ENCODE measurements at regions not wholly inside any gene's neighbourhood (a gene's known extent, or its start where the extent isn't known, plus 50 kb on each side); places are given as distances from the start of the nearest gene placed in this dataset.

DNA sequence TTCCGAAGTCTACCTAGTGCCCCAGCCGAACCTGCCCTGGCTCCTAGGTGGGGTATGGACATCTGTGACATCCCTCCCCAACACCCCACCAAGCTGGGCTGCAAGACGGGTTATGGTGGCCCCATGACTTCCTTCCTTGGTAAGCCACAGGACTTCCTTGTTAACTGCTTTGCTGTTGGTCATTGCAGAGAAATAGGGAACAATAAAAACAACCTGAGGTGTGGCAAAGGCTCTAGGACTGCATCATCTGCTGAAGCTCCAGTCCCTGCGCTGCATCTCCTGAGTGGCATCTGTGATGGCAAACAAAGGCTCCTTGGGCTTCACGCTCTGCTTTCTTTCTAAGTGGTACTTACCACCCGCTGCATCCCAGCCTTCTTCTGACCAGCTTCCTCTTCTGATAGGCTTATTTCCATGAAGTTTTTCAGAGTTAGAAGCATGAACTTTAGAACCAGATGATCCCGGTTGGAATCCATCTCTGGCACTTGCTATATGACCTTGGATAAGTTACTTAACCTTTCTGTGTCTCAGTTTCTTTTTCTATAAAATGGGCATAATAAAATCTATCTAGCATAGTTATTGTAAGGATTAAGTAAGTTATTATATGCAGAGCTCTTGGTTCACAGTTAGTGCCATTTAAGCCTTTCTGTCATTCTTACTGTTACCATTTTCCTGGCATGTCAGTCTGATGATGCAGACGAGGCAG, 216.8 kb downstream of the RPS24 start:
- no peak for DNase-seq

DNA sequence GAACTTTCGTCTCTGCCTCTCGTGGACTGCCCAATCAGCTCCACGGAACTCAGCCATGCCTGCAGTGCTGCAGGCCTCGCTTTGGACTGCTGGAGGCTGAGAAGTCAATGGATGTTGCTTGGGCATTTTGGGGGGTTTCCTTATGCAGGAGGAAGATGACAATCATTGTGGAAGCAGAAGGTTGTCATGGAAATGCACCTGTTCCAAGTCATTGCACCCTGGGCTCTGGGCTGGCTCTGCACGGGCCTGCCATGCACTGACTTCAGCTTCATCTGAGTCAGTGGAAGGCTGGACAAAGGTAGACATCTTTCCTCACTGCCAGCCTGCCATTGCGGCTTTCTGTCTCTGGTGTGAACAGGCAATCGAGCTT, 217.3 kb downstream of the RPS24 start:
- DNase-seq = no peak

DNA sequence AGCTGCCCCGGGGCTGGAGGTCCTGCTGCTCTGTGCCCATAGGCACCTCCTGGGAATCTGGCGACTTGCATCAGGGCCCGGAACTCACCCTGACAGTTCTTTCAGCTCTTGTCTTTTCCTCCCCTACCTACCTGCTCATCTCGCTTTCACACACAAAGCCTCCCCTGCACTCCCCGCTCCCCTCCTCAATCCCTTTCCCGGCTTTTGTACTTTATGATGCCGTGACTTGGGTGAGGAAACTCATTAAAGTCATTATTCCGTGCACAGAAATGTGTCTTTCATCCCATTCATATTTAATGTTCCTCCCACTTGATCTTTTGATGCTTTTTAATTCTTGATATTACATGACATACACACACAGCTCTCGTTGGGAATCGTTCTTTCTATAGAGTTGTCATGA, 218.6 kb downstream of the RPS24 start:
- DNase-seq = no peak

DNA sequence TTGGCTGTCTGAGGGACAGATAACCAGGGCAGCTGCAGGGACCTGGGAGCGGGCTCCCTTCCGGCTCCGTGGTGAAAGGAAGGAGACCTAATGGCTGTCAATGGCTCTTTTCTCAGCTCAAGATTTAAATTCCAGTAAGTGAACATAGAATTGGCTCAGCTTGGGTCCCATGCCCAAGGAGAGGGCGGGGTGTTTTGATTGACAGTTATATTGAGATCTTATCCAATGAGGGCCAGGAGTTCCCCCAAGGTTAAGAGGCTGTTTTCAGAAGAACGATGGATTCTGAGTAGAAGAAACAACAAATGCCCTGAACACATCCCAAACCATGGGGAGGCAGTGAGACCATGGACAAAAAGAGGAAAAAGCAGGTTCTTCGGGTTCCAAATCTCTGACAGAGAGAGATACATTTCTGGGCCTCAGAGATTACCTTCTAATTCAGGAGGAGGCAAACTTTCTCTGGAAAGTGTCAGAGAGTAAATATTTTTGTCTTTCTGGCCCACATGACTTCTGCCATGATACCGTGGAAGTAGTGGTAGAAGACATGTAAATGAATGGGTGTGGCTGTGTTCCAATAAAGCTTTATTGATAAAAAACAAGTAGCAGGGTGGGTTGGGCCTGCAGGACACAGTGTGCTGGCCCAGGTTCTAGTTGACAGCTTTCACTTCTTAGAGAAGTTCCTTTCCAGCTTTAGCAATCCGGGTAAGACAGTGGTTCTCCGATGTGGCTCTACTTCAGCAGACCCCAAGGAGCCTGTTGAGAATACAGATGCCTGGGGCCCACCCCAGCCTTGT, 219.6 kb downstream of the RPS24 start:
- no peak for DNase-seq

DNA sequence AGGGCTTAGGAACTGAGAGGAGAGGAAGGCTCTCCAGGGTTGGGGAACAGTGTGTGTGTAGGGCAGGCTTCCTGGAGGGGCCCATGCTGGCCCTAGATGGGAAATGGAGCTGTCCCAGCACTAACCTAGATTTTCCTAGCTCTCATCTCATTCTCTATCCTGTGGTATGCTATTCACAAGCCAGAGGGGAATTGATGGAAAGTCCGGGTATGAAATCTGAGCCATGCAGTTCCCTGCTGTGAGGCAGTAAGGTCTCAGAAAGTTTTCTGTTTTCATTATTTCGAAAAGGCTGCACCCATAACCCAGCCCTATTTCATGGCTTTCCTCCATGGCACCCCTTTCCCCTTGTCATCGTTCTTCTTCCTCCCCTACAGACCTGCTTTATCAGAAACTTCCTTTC, 220.3 kb downstream of the RPS24 start:
- DNase-seq = peak; percentile 31

DNA sequence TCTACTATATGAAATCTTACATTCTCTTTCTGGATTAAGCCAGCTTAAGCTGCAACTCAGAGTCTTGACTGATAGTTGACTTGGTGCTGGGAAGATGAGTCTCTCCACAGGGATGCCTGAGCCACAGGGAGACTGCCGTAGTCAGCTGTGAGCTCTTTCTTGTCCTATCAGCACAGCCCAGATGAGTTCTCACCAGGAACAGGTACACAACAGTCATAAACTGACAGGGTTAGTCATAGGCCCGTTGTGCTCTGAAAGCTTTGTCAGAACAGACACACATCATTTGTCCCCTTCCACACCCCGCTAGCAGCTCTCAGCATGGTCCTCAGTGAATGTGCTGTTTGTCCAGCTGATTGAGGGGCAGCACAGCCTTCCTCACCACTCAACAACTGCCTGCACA, 221.6 kb downstream of the RPS24 start:
- DNase-seq = no peak

DNA sequence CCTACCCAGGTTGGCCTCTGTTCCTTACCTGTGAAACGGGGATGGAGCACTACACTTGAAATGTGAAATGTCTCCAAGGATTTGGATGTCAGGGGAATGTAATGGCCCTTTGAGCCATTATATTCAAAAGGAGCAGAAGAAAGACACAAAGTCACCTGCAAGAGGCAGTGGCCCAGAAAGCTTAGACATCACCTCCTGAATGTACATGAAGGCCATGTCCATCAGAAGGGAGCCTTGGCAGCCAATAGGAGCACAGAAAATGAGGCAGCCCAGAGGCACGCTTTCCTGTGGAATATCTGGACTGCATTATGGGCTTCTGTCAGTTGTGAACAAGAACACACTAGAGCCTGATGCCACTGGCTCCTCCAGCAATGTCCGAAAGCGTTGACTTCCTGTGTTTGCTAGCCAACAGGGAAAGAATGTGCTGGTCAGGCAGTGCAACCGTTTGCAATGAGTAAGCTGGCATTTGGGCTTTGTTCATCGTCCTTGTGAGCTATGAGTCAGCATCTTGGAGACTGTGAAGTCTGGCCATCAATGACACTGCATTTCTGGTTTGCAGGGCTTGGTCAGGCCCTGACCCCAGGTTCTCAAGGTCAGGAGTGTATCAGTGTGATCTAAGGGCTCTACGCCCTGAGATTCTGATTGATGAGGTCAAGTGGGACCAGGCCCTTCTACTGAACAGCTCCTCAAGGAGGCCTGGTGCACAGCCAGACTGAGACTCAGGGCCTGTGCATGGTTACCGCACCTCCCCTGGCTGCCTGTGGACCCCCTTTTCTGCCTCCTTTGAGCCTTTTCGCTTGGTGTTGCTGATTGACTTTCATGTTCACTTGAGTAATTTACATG, 222.4 kb downstream of the RPS24 start:
- peak; percentile 97 for DNase-seq

DNA sequence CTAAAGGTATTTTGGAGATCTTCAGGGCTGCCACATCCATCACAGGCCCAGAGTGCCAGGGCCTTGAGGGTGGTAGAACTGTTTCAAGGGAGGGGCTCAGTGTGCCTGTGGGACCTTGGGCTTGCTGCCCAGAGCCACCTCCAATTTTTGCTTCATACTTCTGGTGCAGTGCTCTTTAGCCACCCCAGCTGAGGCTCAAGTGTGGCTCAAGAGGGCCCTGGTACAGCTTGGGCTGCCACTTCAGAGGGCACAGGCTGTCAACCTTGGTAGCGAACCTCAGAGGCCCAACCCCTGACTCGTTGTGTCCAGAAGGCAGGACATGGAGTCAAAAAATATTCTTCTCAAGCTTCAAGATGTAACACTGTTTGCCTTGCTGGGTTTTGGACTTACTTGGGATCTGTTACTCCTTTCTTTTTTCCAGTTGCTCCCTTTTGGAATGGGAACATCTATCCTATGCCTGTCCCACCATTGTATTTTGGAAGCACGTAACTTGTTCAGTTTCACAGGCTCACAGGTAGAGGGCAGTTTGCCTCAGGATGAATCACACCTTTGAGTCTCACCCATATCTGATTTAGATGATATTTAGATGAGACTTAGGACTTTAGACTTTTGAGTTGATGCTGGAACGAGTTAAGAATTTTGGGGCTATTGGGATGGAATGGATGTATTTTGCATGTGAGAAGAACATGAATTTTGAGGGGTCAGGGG, 224.8 kb downstream of the RPS24 start:
- no peak for DNase-seq

DNA sequence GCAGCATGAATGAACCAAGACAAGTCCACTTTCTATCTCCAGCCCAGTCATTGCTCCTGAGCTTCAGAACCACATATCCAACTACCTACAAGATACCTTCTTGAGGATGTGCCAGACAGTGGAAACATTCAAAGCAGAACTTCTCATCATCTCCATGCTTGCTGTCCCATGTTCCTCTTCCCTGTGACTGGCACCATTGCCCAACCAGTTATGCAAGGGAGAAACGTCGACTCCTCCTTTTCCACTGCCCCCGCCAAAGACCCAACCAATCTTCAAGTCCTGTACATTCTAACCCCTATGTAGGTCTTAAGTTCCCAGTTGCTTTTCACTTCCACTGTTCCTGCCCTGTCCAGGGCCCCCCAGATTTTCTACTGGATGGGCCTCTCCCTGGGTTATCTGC, 225.7 kb downstream of the RPS24 start:
- DNase-seq = no peak

DNA sequence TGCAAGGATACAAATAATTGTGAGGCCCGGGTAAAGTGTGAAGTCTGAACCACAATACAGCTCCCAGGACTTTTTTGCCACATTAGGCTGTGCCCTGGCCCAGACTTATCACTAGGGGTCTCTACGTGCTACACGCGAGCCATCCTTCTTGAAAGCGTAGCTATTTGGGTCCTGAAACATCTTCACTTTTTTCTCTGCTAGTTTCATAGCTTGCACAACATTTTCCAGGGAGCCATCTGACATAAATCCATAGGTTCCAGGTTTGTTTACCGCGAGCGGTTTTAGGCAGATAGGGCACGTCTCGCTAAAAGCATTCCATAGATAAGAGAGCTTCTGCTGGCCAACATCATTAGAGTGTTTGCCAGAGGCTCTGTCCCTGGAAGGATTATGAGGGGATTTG, 226.5 kb downstream of the RPS24 start:
- peak; percentile 37 for DNase-seq

DNA sequence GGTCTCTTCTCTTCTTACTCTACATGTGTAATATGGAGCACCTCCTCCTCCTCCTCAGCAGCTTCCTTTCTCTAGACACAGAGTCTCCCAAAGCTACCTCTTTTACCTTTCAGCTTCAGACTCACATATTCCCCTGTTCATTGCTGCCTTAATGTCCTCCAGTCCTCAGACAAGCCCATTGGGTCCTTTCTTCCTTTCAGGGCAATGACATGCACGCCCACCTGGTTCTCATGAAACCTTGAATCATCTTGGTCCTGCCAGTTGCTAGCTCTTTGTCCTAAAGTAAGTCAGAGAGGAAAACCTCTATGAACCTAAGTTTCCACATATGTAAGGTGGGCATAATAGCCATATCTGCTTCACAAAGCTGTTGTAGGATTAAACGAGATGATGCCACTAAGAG, 227.0 kb downstream of the RPS24 start:
- DNase-seq = no peak

DNA sequence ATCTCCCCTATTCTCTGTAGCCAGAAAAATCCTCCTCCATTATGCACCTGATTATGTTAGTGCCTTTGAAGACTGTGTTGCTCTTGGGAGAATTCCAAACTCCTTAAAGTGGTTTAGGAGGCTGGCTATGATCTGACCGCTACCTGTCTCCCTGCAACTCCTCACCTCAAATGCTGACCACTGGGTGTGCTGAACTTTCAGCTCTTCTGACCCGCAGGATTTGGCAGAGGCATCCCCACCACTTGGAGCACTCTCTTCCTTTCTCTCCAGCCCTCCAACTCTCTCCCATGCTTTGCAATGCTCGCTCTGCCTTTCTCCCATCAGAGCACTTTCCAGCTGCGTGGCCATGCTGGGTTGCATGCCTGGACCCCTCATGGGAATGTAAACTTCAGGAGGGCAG, 227.6 kb downstream of the RPS24 start:
- no peak for DNase-seq

DNA sequence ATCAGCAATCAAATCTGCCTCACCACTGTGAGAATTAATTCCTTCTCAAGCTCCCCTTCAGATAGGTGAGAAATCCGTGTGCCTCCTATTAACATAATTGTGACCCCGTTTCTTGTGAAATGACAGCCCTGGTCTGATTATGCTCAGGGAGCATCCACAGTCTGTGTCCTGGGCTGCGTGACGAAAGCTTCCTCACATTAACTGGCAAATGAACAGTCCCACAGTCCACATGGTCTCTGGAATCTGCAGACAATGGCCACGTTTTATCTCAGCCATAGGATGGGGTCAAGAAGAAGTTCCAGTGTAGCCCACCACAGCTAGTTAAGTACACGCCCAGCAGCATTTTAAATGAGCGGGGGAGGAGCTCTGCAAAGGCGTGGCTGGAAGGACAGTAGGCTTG, 229.2 kb downstream of the RPS24 start:
- DNase-seq = no peak

DNA sequence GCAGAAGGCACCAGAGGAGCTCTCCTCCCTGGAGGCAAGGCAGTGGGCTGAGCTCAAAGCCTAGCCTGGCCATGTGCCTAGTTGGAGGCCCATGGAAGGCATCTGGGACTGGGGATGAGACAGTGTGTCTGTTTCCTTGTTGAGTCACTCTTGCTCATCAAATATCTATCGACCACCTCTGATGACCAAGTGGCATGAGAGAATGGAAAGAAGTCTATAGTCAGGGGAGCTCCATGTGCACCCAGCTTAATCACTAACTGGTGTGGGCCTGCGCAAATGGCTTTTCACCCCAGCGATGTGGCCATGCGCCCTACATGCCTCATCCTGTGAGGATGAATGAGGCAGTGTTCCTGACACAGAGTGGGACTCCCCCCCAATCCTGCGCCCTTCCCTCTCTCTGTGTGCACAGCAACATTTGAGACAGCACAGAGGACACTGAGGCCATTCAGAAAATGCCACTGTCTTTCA, 229.9 kb downstream of the RPS24 start:
- peak; percentile 96 for DNase-seq

DNA sequence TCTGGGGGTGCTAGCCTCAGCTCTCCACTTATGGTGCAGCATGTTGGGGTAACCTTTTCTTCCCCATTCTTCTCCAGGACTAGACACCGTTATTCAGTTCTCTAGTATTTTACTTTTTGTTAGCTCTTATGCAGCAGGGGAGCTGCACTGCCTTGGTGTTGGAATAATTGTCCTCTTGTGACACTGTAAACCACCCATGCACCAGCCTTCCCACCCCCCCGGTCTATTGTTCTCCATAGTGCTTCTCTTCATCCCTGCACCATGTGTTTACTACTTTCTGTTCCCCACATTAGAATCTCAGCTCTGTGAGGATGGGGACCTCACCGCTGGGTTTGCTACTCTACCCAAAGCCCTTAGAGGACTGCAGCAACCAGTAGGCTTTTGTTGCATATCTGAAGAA, 230.7 kb downstream of the RPS24 start:
- DNase-seq = no peak

DNA sequence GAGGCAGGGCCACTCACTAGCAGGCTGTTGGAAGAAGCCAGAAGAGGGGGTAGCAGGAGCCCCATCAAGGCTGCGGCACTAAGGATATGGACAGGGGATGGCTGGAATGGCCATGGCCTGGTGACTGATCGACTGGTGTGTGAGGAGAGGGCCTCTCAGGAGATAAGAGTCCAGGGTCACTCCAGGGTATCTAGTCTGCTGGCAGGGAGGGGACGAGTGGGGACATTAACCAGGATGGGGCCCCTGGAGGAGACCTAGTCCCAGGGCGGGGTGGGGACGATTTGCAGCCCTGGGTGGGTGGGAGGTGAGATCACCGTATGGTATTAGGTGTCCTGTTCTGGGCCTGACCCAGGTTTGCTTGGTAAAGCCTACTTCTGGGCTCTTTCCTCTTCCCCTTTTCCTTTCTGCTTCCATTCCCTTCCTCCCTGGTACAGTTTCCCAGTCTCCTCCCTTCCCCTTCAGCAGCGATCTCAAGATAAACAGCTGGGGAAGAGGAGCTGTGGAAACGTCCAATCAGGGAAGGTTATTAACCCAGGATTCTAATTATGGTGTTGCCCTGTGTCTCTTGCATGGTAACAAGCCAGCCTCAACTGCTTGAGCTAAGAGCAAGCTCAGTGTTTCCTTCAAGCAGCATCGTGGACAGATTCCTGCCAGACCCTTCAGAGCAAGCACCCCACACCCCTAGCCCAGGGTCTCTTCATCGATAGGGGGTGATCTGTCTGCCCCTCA, 233.2 kb downstream of the RPS24 start:
- peak; percentile 28 for DNase-seq

DNA sequence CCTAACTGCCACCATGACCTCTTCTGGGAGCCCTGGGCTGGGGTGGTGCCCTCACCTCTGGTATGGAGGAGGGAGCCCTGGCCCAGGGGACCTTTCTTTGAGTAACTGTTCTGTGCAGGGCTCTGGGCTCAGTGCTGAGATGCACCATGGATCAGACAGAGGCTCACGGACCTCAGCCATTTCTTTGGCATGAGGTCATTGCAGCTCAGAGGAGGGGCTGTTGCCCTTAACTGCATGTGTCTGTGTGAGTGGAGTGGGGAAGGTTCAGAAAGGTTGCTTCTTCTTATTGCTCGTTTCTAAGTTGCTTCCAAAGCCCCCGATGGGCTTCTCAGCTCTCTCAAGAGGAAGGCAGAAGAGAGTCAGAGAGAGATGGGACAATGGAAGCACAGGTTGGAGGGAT, 233.9 kb downstream of the RPS24 start:
- peak; percentile 54 for DNase-seq

DNA sequence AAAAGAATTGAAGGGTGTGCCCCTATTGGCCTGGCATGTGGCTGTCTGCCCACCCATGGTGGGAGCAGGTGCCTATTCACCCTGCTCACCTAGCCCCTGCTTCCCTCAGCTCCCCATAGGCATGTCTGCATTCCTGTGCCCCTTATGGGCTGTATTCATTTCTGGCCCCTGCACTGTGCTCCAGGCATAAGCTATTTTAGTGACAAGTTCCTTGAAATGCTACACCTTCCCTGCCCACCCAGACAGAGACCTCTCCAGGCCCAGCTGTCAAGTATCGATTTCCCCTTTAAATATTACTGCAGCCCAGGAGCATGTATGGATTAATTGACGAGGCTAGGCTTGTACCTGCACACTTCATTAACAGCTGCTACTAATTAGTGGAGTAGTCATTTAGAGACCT, 235.4 kb downstream of the RPS24 start:
- no peak for DNase-seq

DNA sequence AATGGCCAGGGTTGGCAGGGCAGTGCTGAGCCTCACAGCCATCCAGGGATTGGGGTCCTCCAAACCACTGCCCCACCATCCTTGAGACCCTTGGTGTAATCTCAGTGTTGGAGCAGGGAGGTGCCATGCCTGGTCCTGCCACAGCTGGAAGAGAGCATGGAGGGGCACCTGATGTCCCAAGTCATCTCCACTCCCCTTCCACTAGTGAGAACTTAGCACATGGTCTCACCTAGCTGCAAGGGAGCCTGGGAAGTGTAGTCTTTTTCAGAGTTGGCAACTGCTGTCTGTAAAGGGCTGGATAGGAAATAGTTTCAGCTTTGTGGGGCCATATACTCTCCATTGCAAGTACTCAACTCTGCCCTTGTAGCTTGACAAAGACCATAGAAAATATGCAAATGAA, 238.7 kb downstream of the RPS24 start:
- DNase-seq = no peak

DNA sequence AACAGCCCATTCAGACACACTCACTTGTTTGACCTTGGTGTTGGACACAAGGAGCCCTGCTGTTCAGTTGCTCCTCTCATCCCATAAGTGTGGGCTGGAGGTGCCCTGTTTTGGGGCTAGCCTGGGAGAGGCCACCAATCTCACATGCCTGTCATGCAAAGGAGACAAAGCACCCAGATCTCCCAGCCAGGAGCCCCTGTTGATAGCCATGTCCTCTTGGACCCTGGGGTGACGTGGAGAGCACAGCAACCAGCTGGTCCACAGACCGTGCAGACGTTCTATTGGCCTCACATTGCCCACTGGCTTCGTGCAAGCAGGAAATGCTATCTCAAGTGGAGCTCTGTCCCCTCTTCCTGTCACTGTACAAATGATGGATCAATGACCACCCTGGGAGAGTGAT, 240.8 kb downstream of the RPS24 start:
- no peak for DNase-seq

DNA sequence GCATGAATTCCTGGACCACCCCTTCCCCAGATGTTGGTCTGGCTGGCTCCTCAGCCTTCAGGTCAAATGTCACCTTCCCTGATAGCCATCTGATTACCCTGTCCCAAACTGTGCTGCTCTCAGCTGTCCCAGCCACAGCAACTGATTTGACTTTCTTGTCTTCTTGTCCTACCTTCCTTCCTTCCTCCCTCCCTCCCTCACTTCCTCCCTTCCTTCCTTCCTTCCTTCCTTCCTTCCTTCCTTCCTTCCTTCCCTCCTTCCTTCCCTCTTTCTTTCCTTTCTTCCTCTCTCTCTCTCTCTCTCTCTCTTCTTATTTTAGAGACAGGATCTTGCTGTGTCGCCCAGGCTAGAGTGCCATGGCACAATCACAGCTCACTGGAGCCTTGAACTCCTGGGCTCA, 242.5 kb downstream of the RPS24 start:
- no peak for DNase-seq

DNA sequence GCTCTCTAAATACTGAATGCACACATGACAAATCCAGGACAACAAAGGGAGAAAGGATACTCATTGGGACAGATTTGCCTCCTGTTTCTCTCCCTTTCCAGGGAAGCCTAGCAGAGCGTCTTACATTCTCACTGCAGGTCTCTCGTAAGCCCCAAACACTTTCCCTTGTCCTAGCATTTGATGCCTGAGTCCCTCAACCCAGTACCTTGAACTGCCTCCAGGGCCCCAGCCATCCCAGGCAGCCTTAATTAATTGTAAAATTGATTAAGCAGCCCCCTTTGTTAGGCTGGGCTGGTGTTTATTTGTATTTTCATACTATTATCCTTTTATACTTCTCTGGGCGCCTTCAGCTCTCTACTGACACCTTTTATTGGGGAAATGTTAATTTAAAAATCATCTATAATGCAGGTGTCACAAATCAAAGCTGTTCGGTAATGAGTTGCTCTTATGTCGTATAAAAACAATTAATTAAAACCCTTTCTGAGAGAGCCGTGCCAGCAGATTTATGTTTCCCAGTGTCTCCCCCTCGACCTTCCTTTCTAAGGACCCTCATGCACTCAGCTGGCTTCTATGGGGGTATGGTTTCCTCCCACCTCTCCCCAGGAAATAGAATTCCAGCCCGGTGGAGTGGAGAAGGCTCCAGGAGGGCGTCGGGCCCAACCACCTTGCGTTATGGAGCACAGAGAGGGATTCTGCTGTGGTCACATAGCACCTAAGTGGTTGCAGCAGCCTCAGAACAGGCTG, 243.8 kb downstream of the RPS24 start:
- no peak for DNase-seq
